ENCODE measurements at regions not wholly inside any gene's neighbourhood (a gene's known extent, or its start where the extent isn't known, plus 50 kb on each side); places are given as distances from the start of the nearest gene placed in this dataset.
"Not testable (repeated sequence)": the region's sequence is repeated elsewhere in the genome, so short reads cannot be mapped to it uniquely, and the experiment has no call there.

DNA sequence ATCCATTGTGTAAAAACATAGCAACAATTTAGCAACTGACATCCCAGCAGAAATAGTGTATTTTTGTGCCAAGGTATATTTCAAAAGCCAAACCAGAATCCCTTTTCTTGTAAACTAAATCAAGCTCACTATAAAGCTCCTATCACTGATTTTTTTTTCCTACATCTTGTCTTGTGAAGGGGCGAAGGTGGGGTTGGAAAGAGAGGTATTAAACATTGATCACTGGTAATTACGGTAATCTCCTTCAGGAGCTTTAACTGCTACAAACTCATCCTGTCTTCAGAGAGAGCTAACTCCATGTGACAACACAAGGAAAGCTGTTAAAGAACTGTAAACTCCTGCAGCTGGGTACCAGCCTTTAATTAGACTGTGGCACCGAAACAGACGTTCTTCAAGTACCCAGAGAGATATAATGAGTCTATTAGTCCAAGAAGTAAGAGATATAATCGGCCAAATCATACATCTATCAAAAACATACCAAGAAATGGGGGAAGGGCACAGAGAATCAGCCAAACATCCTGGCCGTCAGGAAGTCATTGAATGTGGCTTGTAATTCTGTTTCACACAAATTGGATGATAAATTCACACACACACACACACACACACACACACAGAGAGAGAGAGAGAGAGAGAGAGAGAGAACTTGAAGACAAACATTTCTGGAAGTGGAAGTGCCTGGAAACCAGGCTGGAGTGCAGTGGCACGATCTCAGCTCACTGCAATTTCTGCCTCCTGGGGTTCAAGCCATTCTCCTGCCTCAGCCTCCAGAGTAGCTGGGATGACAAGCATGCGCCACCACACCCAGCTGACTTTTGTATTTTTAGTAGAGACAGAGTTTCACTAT is 111.9 kb upstream of the PPARGC1A start:
- no peak for DNase-seq (ENCODE audit: low read depth, low spot score)

DNA sequence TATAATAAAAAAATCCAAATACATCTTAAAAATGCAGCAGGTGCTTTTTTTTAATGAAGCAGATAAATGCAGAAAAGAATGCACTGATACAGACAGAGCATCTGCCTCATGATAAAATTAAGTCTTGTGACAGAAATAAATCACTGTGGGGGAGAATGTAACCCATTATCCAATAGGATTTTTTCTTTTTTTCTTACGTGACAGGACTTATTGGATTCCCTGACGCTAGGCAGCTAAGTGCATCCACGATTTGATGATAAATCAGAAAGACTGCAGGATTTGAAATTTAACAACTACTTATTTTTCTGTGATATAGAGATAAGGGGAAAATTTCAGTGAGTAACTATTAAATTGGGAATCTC is 110.6 kb upstream of the PPARGC1A start:
- DNase-seq (ENCODE audit: low read depth, low spot score), result no peak

- DNase-seq (ENCODE audit: low read depth, low spot score), result no peak
These were observed 110.0 kb upstream of the PPARGC1A start for GRCh38 chr4:23999714-24000469.

- no peak for DNase-seq (ENCODE audit: low read depth, low spot score)
These were observed 103.5 kb upstream of the PPARGC1A start for GRCh38 chr4:23993373-23993772.

DNA sequence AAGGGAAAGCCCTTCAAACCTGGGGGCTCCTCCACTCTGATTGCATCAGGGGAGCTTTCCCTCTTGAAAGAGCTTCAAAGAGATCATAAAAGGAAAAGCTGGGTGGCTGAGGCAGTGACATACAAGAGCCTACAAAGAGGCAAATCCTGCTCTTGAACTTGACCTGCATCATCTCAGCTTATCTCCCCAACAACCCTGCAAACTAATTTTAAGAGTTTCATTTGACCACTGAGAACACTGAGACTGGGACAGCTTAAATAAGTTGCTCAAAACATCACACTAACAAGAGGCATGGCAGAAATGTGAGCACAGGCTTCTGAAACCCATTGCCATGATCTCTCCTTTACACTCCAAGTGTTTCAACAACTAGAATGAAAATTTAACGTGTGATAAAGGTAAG is 101.6 kb upstream of the PPARGC1A start:
- DNase-seq (ENCODE audit: low read depth, low spot score), result no peak

GRCh38 chr4:23986270-23986669 is 96.4 kb upstream of the PPARGC1A start:
- no peak for DNase-seq (ENCODE audit: low read depth, low spot score)

- no peak for DNase-seq (ENCODE audit: low read depth, low spot score)
These were observed 91.5 kb upstream of the PPARGC1A start for GRCh38 chr4:23981328-23981727.

- no peak for DNase-seq (ENCODE audit: low read depth, low spot score)
These were observed 89.7 kb upstream of the PPARGC1A start for GRCh38 chr4:23979534-23979933.

DNA sequence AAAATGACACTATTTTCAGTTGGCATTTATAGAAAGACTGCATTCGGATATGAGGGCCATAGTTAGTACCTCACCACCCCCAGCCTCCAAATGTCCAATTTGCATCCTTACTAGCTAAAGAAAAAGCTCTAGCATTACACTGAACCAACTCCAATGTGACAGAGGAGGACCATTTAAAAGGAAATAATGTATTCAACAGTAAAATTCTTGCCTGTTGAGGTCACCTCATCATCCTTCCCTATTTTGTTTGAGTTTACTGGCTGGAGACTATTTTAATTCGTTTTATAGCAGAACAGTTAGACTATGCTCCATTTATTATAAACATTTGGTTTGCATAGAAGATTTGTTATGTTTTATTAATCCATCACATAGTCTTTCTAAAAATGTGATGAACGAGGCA is 88.2 kb upstream of the PPARGC1A start:
- DNase-seq (ENCODE audit: low read depth, low spot score), result no peak

GRCh38 chr4:23976423-23976822 is 86.6 kb upstream of the PPARGC1A start:
- no peak for DNase-seq (ENCODE audit: low read depth, low spot score)

DNA sequence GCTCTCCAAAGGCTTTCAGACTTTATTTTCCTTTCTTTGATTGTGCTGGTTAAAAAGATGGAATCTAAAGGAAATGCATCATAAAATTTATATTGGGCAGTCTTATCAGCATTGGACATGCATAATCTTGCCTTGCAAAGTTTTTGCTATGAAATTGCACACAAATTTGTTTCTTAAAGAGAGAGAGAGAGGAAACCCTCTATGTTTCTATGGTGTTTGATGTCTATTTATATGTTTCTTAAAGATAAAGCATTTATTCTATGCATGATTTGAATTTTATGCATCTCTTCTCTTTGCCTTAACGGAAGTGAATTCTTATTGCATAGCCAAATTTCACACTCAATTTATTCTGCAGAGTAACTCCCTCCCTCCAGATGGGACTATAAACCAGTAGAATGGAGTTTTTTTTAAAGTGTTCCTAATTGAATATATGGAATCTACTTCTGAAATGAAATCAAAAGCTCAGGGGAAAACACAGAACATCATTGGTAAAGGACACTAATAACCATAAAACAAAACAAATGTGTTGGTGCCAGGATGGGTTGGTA is 83.5 kb upstream of the PPARGC1A start:
- no peak for DNase-seq (ENCODE audit: low read depth, low spot score)

- DNase-seq (ENCODE audit: low read depth, low spot score), result no peak
These were observed 83.0 kb upstream of the PPARGC1A start for GRCh38 chr4:23972805-23973204.

GRCh38 chr4:23972187-23972586 is 82.3 kb upstream of the PPARGC1A start:
- DNase-seq (ENCODE audit: low read depth, low spot score), result no peak

- DNase-seq (ENCODE audit: low read depth, low spot score), result no peak
These were observed 80.5 kb upstream of the PPARGC1A start for GRCh38 chr4:23970201-23970850.

DNA sequence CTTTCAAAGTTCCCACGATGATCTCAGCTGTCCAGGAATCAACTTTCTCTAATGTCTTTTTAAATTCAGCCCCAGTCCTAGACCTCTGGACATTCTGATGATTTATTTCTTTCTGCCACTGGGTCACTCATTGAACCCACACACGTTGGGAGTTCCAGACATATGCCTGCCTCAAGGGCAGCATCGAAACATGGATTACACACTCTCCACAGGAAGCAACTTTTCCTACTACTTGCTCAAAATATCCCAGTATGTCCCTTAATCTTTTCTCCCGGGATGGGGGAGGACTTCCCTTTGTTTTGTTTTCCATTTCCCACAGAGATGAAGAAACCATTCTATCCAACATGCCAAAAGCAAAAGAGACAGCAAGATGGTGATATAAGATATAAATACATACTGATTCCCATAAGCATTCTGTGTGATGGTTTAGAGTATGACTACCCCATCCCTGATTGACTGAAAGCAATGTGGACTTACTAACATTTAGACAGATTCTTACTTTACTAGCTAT is 79.8 kb upstream of the PPARGC1A start:
- DNase-seq (ENCODE audit: low read depth, low spot score), result no peak

DNA sequence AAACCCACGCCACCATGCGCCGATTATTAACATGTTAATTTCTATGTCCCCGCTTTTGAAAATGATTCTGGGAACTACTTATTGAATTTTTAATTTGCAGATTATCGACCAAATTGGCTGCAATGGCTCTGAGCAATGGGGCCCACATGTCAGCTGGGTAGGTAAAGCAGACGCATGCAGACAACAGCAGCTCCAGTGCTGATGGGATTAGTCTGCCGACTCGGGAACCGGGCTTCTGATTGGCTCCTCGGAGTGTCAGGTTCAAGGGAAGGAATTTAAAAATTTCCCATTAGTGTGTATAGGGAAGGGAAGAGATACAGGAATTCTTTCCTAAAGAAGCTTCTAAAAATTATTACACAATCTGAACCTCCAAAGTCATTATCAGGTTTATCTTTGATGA is 77.4 kb upstream of the PPARGC1A start:
- DNase-seq (ENCODE audit: low read depth, low spot score), result no peak

DNA sequence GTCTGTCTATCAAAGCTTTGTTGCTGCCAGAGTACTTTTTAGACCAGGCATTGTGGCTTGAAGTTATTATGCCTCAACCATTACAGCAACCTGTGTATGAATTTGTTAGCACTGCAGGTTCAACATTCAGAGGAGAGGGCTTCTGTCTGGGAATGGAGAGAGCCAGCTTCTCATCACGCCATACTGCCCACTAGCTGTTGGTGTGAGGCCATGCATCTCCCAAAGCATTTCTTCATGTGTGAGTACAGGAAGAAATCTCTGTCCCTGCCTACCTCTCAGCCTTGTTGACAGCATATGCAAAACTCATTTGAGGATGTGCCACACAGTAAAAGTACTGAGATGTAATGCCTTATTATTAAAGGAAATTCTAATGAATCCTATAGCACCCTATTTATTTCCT is 76.9 kb upstream of the PPARGC1A start:
- DNase-seq (ENCODE audit: low read depth, low spot score), result no peak

DNA sequence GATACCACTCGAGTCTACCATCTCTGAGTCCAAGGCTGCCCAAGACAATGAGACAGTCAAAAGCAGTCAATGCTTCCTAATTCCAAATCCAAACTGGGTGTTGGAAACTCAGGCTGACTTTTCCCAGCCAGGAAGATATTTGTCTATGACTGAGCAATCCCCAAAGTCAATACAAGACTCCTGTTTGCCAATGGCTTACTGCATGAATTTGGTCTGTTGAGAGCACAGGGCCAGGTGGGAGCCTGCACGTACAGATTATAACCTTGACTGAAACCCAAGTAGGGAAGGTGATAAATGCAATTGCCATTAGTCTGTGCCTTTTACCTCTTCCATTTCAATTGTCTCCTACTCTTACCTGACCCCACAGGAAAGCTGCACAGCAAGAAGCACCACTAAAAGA is 72.6 kb upstream of the PPARGC1A start:
- no peak for DNase-seq (ENCODE audit: low read depth, low spot score)

- DNase-seq (ENCODE audit: low read depth, low spot score), result not testable (repeated sequence)
These were observed 71.5 kb upstream of the PPARGC1A start for GRCh38 chr4:23961395-23961794.

- DNase-seq (ENCODE audit: low read depth, low spot score), result no peak
These were observed 69.7 kb upstream of the PPARGC1A start for GRCh38 chr4:23959396-23960148.

DNA sequence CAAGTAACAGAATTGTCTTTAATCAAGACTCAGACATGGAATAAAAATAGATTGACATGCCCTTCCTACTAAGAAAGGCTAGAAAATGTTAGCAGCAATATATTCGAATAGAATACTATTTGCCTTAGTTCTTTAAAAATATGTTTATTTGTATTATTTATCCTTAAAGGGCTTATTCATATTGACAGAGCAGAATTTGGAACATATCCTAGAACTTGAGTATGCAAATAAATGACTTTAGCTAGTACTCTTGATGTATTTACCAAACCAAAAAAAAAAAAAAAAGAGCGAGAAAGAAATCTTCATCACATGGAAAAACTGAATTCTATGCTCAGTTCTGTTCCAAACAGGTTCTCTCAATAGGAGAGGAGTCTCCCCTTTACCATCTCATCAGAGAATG is 68.9 kb upstream of the PPARGC1A start:
- DNase-seq (ENCODE audit: low read depth, low spot score), result no peak
